GM12874 (cell line): ENCODE measurements at regions not wholly inside any gene's neighbourhood (a gene's known extent, or its start where the extent isn't known, plus 50 kb on each side); places are given as distances from the start of the nearest gene placed in this dataset.

ENCODE experiments used
- CTCF ChIP-seq: IDR thresholded peaks from 2 replicates; pipeline ENCODE4 v1.5.1; 2011; ENCODE audit warnings: low read depth, mild to moderate bottlenecking, control low read depth, low read length, moderate library complexity; ENCODE audit not compliant: insufficient read depth

- TF ChIP-seq CTCF: no peak
Observed at GRCh38 chr6:164258421-164258820, 843.9 kb downstream of the QKI start.

DNA sequence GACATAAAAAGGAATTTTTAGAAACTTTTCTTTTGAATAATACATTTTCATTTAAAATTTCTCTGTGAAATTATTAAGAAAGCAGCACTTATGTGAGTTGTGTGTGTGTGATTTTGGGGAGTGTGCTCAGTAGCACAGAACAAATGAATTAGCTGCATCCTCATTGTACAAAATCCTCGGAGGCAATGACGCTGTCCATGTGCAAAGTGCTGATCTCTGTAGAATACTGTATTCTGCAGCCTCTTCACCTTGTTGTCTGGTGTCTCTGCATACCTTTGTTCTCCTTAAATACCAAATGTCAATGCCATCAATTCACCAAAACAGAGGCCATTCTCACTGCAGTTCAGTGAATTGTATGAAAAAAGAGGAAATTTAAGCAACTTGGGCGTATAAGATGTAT lies 838.4 kb downstream of the QKI start:
- no peak for TF ChIP-seq CTCF

DNA sequence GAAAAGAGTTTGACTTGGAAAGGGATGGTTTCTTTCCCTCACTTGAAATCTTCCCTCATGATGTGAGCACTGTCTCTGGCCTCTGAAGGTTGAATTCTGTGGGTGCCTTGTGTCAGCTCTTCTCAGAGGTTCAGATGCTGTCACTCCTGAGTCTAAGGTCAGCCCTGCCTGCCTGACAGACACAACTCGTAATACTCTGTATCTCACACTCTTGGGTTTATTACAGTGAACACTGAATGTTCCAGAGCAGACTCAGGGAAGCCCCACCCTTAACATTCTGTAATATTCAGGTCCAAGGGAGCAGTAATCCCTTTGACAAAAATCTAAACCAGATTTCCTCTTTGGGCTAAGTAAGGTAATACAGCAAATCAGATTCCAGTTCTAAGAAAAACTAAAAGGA lies 837.8 kb downstream of the QKI start:
- TF ChIP-seq CTCF: no peak

DNA sequence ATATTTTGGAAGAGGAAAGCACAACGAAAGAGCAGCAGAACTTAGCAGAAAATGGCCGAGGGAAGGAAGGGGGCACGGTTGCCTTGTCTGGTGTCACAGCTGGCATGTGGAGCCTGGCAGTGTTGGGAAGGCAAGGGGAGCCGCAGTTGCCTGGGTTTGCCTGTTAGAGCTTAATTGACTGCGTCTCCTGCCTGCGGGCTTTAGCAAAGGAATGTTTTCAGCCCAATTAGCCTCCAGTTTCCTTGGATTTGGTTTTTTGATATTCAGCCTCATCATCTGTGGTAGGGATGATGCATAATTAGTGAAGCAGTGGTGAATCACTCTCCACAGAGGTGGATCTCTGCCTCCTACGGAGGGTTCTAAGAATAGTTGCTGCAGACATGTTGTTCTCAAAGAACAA lies 832.6 kb downstream of the QKI start:
- TF ChIP-seq CTCF: no peak

DNA sequence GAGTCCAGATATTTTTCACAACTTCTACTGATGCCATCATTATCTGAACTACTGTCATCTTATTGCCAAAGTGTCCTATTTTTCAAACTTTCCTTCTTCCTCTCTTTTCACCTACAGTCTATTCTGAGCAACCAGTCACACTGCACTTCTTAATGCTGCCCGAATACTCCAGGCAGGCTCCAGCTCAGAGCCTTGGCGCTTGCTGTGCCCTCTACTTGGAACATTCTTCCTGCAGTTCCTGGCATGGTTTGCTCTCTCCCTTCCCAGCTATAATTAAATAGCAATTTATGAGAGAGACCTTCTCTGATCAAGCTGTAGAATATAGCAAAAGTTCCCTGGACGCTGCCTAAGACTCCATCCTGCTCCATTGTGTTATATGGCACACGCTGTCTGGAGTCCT lies 831.6 kb downstream of the QKI start:
- TF ChIP-seq CTCF: no peak

GRCh38 chr6:164243949-164244348 lies 829.4 kb downstream of the QKI start:
- no peak for TF ChIP-seq CTCF

- TF ChIP-seq CTCF: no peak
Observed at GRCh38 chr6:164243012-164243610, 828.6 kb downstream of the QKI start.

GRCh38 chr6:164230804-164231203 lies 816.3 kb downstream of the QKI start:
- TF ChIP-seq CTCF: no peak
